Panc1 (cell line): ENCODE measurements at regions not wholly inside any gene's neighbourhood (a gene's known extent, or its start where the extent isn't known, plus 50 kb on each side); places are given as distances from the start of the nearest gene placed in this dataset.

ENCODE experiments used
- ATAC-seq: fragments of 200-7000 bp; cut with Tn5 transposase; 2 replicates; pipeline ENCODE4 v1.9.1; 2020; ENCODE audit warnings: mild to moderate bottlenecking, moderate library complexity
- BruUV-seq: library from RNA; stranded (reverse); fragments of 400-500 nt; replicated peaks from 2 replicates; lab custom pipeline; 2021; lab: Mats Ljungman, UMichigan
- CTCF ChIA-PET: fragments of 300-600 bp; sonication (Branson Sonifier 250); formaldehyde crosslinking; loops from one replicate; lab custom pipeline; 2022; ENCODE audit warnings: antibody characterized with exemption; lab: Charles Lee
- POLR2A ChIA-PET: fragments of 300-600 bp; sonication (Branson Sonifier 250); formaldehyde crosslinking; loops from one replicate; lab custom pipeline; 2022; ENCODE audit warnings: antibody characterized with exemption; lab: Charles Lee
- DNase-seq: peaks from one replicate; pipeline ENCODE4 v3.0.0-alpha.2; 2010; ENCODE audit warnings: low read depth, low spot score
- H3K27ac ChIP-seq: 2 replicates; pipeline ENCODE4 v1.5.1; 2011; ENCODE audit warnings: mild to moderate bottlenecking, low read length, inconsistent platforms
- H3K27me3 ChIP-seq: fragments of 200-500 bp; sonication (Bioruptor generic); 2 replicates; pipeline ENCODE4 v1.6.0; 2014; ENCODE audit warnings: low read length, inconsistent platforms; ENCODE audit not compliant: control insufficient read depth, insufficient read depth
- H3K36me3 ChIP-seq: fragments of 200-500 bp; sonication (Bioruptor generic); 2 replicates; pipeline ENCODE4 v1.5.1; 2014; ENCODE audit warnings: inconsistent platforms, mild to moderate bottlenecking, low read length, moderate library complexity; ENCODE audit not compliant: control insufficient read depth, insufficient read depth
- H3K4me1 ChIP-seq: 2 replicates; pipeline ENCODE4 v1.5.1; 2011; ENCODE audit warnings: inconsistent platforms, mild to moderate bottlenecking, low read length, moderate library complexity; ENCODE audit not compliant: control insufficient read depth, insufficient read depth
- H3K4me3 ChIP-seq, 2 experiments: 2 replicates each; pipeline ENCODE4 v1.5.1; 2011 to 2012; ENCODE audit warnings: low read depth in 2 of 2, low read length in 2 of 2, mild to moderate bottlenecking in 2 of 2, inconsistent platforms in 1 of 2, moderate library complexity in 1 of 2
- H3K9me3 ChIP-seq: fragments of 200-500 bp; sonication (Bioruptor generic); 2 replicates; pipeline ENCODE4 v1.5.1; 2014; ENCODE audit warnings: low read depth, mild to moderate bottlenecking, inconsistent platforms, low read length, moderate library complexity; ENCODE audit not compliant: control insufficient read depth, insufficient read depth
- POLR2AphosphoS5 ChIP-seq: IDR thresholded peaks from 2 replicates; pipeline ENCODE4 v1.6.1; 2012; ENCODE audit warnings: mild to moderate bottlenecking, low read depth, low read length, moderate library complexity
- SIN3A ChIP-seq: IDR thresholded peaks from 2 replicates; pipeline ENCODE4 v1.6.1; 2012; ENCODE audit warnings: low read depth, mild to moderate bottlenecking, low read length, moderate library complexity, borderline replicate concordance; ENCODE audit not compliant: insufficient read depth
- TCF7L2 ChIP-seq: IDR thresholded peaks from 2 replicates; pipeline ENCODE4 v1.6.1; 2011; ENCODE audit warnings: mild to moderate bottlenecking, low read depth, low read length, inconsistent platforms
- in situ Hi-C: cut with HindIII; loops from 2 replicates; pipeline ENCODE4 v1.10.0; 2016; ENCODE audit warnings: low sequenced_read_pairs, low pct_unique_long_range_greater_than_20kb
- intact Hi-C: fragments of 100-400 bp; cut with micrococcal nuclease; formaldehyde crosslinking; loops from one replicate; pipeline ENCODE4 v1.10.0; 2022; ENCODE audit not compliant: unreplicated experiment
- TF ChIP-seq, protein P1 (sequence below), 2 experiments: IDR thresholded peaks; 2 replicates each; pipeline ENCODE4 v1.6.1; 2011 to 2012; ENCODE audit warnings: low read depth in 2 of 2, control low read depth in 1 of 2, low read length in 1 of 2, mild to moderate bottlenecking in 1 of 2, moderate library complexity in 1 of 2; ENCODE audit not compliant: insufficient read depth in 1 of 2
- TF ChIP-seq, protein P2 (sequence below): fragments of 450-650 bp; IDR thresholded peaks from 2 replicates; pipeline ENCODE4 v1.5.1; 2017; ENCODE audit warnings: mild to moderate bottlenecking

DNA sequence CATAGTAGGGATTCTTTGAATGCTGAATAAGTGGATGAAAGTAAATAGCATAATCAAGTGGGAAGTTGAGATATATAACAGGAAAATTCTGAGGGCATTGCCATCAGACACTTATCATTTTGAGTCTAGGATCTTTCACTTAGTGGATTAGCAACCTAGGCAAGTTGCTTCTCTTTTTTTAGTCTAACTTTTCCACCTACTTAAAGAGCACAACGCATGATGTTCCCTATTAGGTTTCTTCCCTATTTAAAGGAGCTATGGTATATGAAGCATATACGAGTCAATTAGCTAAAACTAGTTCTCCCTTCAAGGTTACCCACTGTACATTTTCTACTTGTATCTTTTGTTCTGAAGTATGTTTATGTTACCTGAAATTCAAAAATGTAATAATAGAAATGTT, 67.1 kb upstream of the HS3ST1 start:
- Histone ChIP-seq H3K9me3 (no peaks in the 10 kb centered on the region), H3K36me3 (no peaks in the 10 kb centered on the region), H3K27me3 (no peaks in the 10 kb centered on the region), H3K4me1 (no peaks in the 10 kb centered on the region), H3K27ac (no peak overlapping the region), H3K4me3 (no peak overlapping the region)
- no peak for ATAC-seq
- in situ Hi-C loops: no loop called here
- no peak for DNase-seq
- ChIA-PET CTCF (no interaction called here), POLR2A (no interaction called here)
- intact Hi-C loops: no loop called here
- TF ChIP-seq POLR2AphosphoS5 (no peak), SIN3A (no peak), TCF7L2 (no peak)
- TF ChIP-seq, protein P1, sequence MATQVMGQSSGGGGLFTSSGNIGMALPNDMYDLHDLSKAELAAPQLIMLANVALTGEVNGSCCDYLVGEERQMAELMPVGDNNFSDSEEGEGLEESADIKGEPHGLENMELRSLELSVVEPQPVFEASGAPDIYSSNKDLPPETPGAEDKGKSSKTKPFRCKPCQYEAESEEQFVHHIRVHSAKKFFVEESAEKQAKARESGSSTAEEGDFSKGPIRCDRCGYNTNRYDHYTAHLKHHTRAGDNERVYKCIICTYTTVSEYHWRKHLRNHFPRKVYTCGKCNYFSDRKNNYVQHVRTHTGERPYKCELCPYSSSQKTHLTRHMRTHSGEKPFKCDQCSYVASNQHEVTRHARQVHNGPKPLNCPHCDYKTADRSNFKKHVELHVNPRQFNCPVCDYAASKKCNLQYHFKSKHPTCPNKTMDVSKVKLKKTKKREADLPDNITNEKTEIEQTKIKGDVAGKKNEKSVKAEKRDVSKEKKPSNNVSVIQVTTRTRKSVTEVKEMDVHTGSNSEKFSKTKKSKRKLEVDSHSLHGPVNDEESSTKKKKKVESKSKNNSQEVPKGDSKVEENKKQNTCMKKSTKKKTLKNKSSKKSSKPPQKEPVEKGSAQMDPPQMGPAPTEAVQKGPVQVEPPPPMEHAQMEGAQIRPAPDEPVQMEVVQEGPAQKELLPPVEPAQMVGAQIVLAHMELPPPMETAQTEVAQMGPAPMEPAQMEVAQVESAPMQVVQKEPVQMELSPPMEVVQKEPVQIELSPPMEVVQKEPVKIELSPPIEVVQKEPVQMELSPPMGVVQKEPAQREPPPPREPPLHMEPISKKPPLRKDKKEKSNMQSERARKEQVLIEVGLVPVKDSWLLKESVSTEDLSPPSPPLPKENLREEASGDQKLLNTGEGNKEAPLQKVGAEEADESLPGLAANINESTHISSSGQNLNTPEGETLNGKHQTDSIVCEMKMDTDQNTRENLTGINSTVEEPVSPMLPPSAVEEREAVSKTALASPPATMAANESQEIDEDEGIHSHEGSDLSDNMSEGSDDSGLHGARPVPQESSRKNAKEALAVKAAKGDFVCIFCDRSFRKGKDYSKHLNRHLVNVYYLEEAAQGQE (IDR thresholded peaks at IDR 0.05; ENCODE audit: insufficient read depth in 1 of 2, low read depth in 2 of 2, low read length in 1 of 2): no peak
- TF ChIP-seq, protein P2, sequence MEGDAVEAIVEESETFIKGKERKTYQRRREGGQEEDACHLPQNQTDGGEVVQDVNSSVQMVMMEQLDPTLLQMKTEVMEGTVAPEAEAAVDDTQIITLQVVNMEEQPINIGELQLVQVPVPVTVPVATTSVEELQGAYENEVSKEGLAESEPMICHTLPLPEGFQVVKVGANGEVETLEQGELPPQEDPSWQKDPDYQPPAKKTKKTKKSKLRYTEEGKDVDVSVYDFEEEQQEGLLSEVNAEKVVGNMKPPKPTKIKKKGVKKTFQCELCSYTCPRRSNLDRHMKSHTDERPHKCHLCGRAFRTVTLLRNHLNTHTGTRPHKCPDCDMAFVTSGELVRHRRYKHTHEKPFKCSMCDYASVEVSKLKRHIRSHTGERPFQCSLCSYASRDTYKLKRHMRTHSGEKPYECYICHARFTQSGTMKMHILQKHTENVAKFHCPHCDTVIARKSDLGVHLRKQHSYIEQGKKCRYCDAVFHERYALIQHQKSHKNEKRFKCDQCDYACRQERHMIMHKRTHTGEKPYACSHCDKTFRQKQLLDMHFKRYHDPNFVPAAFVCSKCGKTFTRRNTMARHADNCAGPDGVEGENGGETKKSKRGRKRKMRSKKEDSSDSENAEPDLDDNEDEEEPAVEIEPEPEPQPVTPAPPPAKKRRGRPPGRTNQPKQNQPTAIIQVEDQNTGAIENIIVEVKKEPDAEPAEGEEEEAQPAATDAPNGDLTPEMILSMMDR: no peak
- BruUV-seq: no TSS peak

DNA sequence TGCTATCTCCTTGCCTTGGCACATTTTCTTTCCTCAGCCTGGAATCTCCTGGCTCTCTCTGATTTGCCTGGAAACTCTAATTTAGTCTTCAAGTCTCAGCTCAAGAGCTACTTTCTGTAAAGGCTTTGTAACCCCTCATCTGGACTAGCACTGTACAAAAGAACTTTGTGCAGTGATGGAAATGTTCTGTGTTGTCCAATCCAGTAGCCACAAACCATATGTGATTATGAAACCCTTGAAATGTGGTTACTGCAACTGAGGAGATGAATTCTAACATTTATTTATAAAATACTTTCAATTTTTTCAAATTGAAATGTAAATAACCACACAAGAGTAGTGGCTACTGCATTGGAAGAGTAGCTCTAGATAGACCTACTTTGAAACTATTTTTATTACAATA, 66.6 kb upstream of the HS3ST1 start:
- no peak for ATAC-seq
- no TSS peak for BruUV-seq
- CTCF ChIA-PET: no interaction called here
- TF ChIP-seq SIN3A (no peak), TCF7L2 (no peak), POLR2AphosphoS5 (no peak)
- TF ChIP-seq, protein P2: no peak
- intact Hi-C loops (no loop called here), in situ Hi-C loops (no loop called here)
- POLR2A ChIA-PET: no interaction called here
- no peaks in the 10 kb centered on the region for H3K9me3 ChIP-seq
- H3K4me1 ChIP-seq: no peaks in the 10 kb centered on the region
- H3K4me3 ChIP-seq: no peak overlapping the region
- no peaks in the 10 kb centered on the region for H3K36me3 ChIP-seq
- H3K27ac ChIP-seq: no peak overlapping the region
- no peaks in the 10 kb centered on the region for H3K27me3 ChIP-seq
- no peak for DNase-seq
